Endothelial cell of umbilical vein (primary cell): ENCODE measurements at regions not wholly inside any gene's neighbourhood (a gene's known extent, or its start where the extent isn't known, plus 50 kb on each side); places are given as distances from the start of the nearest gene placed in this dataset.

ENCODE experiments used
- BruUV-seq: library from RNA; stranded (reverse); fragments of 400-500 nt; replicated peaks from 2 replicates; lab custom pipeline; 2021; lab: Mats Ljungman, UMichigan
- CTCF ChIA-PET: fragments of 300-600, 350-600 bp; sonication (Branson Sonifier 250); formaldehyde crosslinking; loops from one replicate; lab custom pipeline; 2021; ENCODE audit warnings: antibody characterized with exemption, inconsistent platforms; lab: Charles Lee
- POLR2A ChIA-PET: fragments of 300-600, 350-600 bp; sonication (Branson Sonifier 250); formaldehyde crosslinking; loops from one replicate; lab custom pipeline; 2021; ENCODE audit warnings: antibody characterized with exemption, inconsistent platforms; lab: Charles Lee
- DNase-seq: peaks from one replicate; pipeline ENCODE4 v3.0.0-alpha.2; 2011; ENCODE audit warnings: low read depth, low spot score
- FAIRE-seq: peaks from 2 replicates; lab custom pipeline; 2011; peaks lifted over from hg19 to GRCh38; lab: Jason Lieb, UNC
- H2AFZ ChIP-seq: 2 replicates; pipeline ENCODE4 v1.6.0; 2012; ENCODE audit warnings: low read depth, low read length, control low read depth, inconsistent platforms
- H3K27ac ChIP-seq: 2 replicates; pipeline ENCODE4 v1.5.1; 2011; ENCODE audit warnings: low read depth, mild to moderate bottlenecking, control low read depth, low read length, moderate library complexity; ENCODE audit not compliant: insufficient read depth
- H3K27me3 ChIP-seq, 2 experiments: 2 replicates each; pipeline versions ENCODE4 v1.6.0 to v1.6.1; 2011; ENCODE audit warnings: low read length in 2 of 2, mixed read lengths in 1 of 2; ENCODE audit not compliant: control insufficient read depth in 2 of 2, insufficient read depth in 2 of 2
- H3K36me3 ChIP-seq, 2 experiments: 2 replicates in 1 of 2; 3 replicates in 1 of 2; pipeline ENCODE4 v1.5.1; 2011; ENCODE audit warnings: low read length in 2 of 2, mild to moderate bottlenecking in 1 of 2, moderate library complexity in 1 of 2; ENCODE audit not compliant: control insufficient read depth in 2 of 2, insufficient read depth in 2 of 2; ENCODE audit errors: extremely low read depth in 1 of 2
- H3K4me1 ChIP-seq: 3 replicates; pipeline ENCODE4 v1.5.1; 2011; ENCODE audit warnings: mild to moderate bottlenecking, low read length; ENCODE audit not compliant: control insufficient read depth, insufficient read depth; ENCODE audit errors: extremely low read depth
- H3K4me2 ChIP-seq: 2 replicates; pipeline ENCODE4 v1.6.1; 2011; ENCODE audit warnings: low read length, control low read depth, mixed read lengths; ENCODE audit not compliant: insufficient read depth
- H3K4me3 ChIP-seq, 3 experiments: fragments of 200-600 bp in 1 of 3; sonication (generic), shearing (Covaris generic) in 1 of 3; replicated peaks in 1 of 3; 2 replicates each; pipeline ENCODE4 v1.5.1; 2011 to 2016; ENCODE audit warnings: control low read depth in 3 of 3, low read length in 3 of 3, mild to moderate bottlenecking in 2 of 3, inconsistent platforms in 1 of 3, low read depth in 1 of 3, moderate library complexity in 1 of 3; ENCODE audit not compliant: insufficient read depth in 1 of 3
- H3K79me2 ChIP-seq: 2 replicates; pipeline ENCODE4 v1.6.0; 2012; ENCODE audit warnings: low read length, inconsistent platforms; ENCODE audit not compliant: control insufficient read depth, insufficient read depth
- H3K9ac ChIP-seq: replicated peaks from 2 replicates; pipeline ENCODE3; 2011; ENCODE audit warnings: low read length, control low read depth; ENCODE audit not compliant: insufficient read depth; ENCODE audit errors: extremely low read depth
- H3K9me1 ChIP-seq: replicated peaks from 3 replicates; pipeline ENCODE4 v1.6.0; 2011; ENCODE audit warnings: mild to moderate bottlenecking, low read length; ENCODE audit not compliant: control insufficient read depth, insufficient read depth; ENCODE audit errors: extremely low read depth
- H3K9me3 ChIP-seq: replicated peaks from 2 replicates; pipeline ENCODE4 v1.5.1; 2012; ENCODE audit warnings: low read length, inconsistent platforms; ENCODE audit not compliant: control insufficient read depth, insufficient read depth
- H4K20me1 ChIP-seq: replicated peaks from 2 replicates; pipeline ENCODE3; 2011; ENCODE audit warnings: mild to moderate bottlenecking, low read length; ENCODE audit not compliant: control insufficient read depth, insufficient read depth; ENCODE audit errors: extremely low read depth
- EZH2 ChIP-seq: IDR thresholded peaks from 2 replicates; pipeline ENCODE4 v1.6.1; 2012; ENCODE audit warnings: borderline replicate concordance, low read depth, mild to moderate bottlenecking, moderate library complexity, low read length, inconsistent platforms; ENCODE audit not compliant: severe bottlenecking
- FOS ChIP-seq: IDR thresholded peaks from 2 replicates; pipeline ENCODE4 v1.6.1; 2011; ENCODE audit warnings: mild to moderate bottlenecking, low read length, moderate library complexity, borderline replicate concordance; ENCODE audit not compliant: insufficient read depth
- GATA2 ChIP-seq: IDR thresholded peaks from 2 replicates; pipeline ENCODE4 v1.7.0; 2011; ENCODE audit warnings: low read depth, mild to moderate bottlenecking, moderate library complexity, mixed read lengths, low read length; ENCODE audit not compliant: insufficient read length, insufficient read depth
- JUN ChIP-seq: IDR thresholded peaks from 2 replicates; pipeline ENCODE4 v1.6.1; 2011; ENCODE audit warnings: borderline replicate concordance, low read depth; ENCODE audit not compliant: insufficient read length, insufficient read depth
- MAX ChIP-seq: IDR thresholded peaks from 2 replicates; pipeline ENCODE4 v1.6.1; 2011; ENCODE audit not compliant: insufficient read depth, insufficient read length
- MYC ChIP-seq: IDR thresholded peaks from one replicate; pipeline ENCODE4 v1.6.1; 2011; ENCODE audit warnings: mild to moderate bottlenecking, low read depth, low read length
- POLR2A ChIP-seq: IDR thresholded peaks from 2 replicates; pipeline ENCODE4 v1.6.1; 2012; ENCODE audit warnings: low read depth, mild to moderate bottlenecking, control low read depth, low read length
- POLR2AphosphoS5 ChIP-seq: IDR thresholded peaks from 2 replicates; pipeline ENCODE4 v1.6.1; 2012; ENCODE audit warnings: low read depth, mild to moderate bottlenecking, control low read depth, low read length, moderate library complexity; ENCODE audit not compliant: insufficient read depth
- dilution Hi-C: fragments of 300-500 bp; cut with MboI; formaldehyde crosslinking; loops from one replicate; pipeline ENCODE4 v1.15.0; 2019; ENCODE audit warnings: low sequenced_read_pairs; ENCODE audit not compliant: extremely low pct_ligation_motif_present
- intact Hi-C: fragments of 100-400 bp; cut with micrococcal nuclease; formaldehyde crosslinking; loops from one replicate; pipeline ENCODE4 v1.10.0; 2022
- TF ChIP-seq, protein P1 (sequence below), 2 donors: IDR thresholded peaks; 1 replicate in 1 of 2; 2 replicates in 1 of 2; pipeline ENCODE4 v1.5.1; 2011; ENCODE audit warnings: low read length in 2 of 2, mild to moderate bottlenecking in 2 of 2, moderate library complexity in 2 of 2, control low read depth in 1 of 2, inconsistent platforms in 1 of 2, low read depth in 1 of 2; ENCODE audit not compliant: insufficient read depth in 1 of 2; ENCODE audit errors: extremely low read depth in 1 of 2

- no peaks in the 10 kb centered on the region for H3K4me1 ChIP-seq
- no peaks in the 10 kb centered on the region for H3K9me1 ChIP-seq
- dilution Hi-C loops, result no loop called here
- H3K36me3 ChIP-seq, result no peaks in the 10 kb centered on the region
- no peak overlapping the region for H2AFZ ChIP-seq
- ChIA-PET POLR2A (no interaction called here), CTCF (interaction anchor here (1.2 kb wide), 1 partner anchor 15 kb away, joined by 3 read pairs; no protein-coding TSS in a partner anchor)
- FAIRE-seq, result no peak
- no peaks in the 10 kb centered on the region for H4K20me1 ChIP-seq
- TF ChIP-seq, protein P1, sequence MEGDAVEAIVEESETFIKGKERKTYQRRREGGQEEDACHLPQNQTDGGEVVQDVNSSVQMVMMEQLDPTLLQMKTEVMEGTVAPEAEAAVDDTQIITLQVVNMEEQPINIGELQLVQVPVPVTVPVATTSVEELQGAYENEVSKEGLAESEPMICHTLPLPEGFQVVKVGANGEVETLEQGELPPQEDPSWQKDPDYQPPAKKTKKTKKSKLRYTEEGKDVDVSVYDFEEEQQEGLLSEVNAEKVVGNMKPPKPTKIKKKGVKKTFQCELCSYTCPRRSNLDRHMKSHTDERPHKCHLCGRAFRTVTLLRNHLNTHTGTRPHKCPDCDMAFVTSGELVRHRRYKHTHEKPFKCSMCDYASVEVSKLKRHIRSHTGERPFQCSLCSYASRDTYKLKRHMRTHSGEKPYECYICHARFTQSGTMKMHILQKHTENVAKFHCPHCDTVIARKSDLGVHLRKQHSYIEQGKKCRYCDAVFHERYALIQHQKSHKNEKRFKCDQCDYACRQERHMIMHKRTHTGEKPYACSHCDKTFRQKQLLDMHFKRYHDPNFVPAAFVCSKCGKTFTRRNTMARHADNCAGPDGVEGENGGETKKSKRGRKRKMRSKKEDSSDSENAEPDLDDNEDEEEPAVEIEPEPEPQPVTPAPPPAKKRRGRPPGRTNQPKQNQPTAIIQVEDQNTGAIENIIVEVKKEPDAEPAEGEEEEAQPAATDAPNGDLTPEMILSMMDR (IDR thresholded peaks at IDR 0.05; ENCODE audit: extremely low read depth in 1 of 2, insufficient read depth in 1 of 2, low read depth in 1 of 2, low read length in 2 of 2), result no peak
- TF ChIP-seq JUN (no peak), POLR2AphosphoS5 (no peak), POLR2A (no peak), MYC (no peak), FOS (no peak), GATA2 (no peak), EZH2 (no peak), MAX (no peak)
- no peaks in the 10 kb centered on the region for H3K27me3 ChIP-seq
- no peaks in the 10 kb centered on the region for H3K79me2 ChIP-seq
- no TSS peak for BruUV-seq
- intact Hi-C loops, result no loop called here
- H3K4me2 ChIP-seq, result no peak overlapping the region
- no peak for DNase-seq
- H3K4me3 ChIP-seq, result no peak overlapping the region
- H3K9ac ChIP-seq, result no peak overlapping the region
- H3K9me3 ChIP-seq, result no peaks in the 10 kb centered on the region
- no peak overlapping the region for H3K27ac ChIP-seq
Measured at GRCh38 chr3:110955301-110955880, 116.2 kb upstream of the NECTIN3 start.
